Upper lobe of right lung (tissue), 1 donor: ENCODE measurements at regions not wholly inside any gene's neighbourhood (a gene's known extent, or its start where the extent isn't known, plus 50 kb on each side); places are given as distances from the start of the nearest gene placed in this dataset.

Source experiments
- ATAC-seq: fragments of 200-7000 bp; cut with Tn5 transposase; one replicate; pipeline ENCODE4 v1.9.1; 2020; ENCODE audit warnings: mild to moderate bottlenecking, moderate library complexity
- DNase-seq: peaks from one replicate; pipeline ENCODE4 v3.0.0-alpha.2; 2020
- H3K27ac ChIP-seq: fragments of 200-600 bp; one replicate; pipeline ENCODE4 v1.8.0; 2022
- H3K27me3 ChIP-seq: fragments of 200-600 bp; one replicate; pipeline ENCODE4 v1.8.0; 2022; ENCODE audit warnings: mild to moderate bottlenecking
- H3K36me3 ChIP-seq: fragments of 200-600 bp; one replicate; pipeline ENCODE4 v1.8.0; 2022
- H3K4me1 ChIP-seq: fragments of 200-600 bp; one replicate; pipeline ENCODE4 v1.8.0; 2022
- H3K4me3 ChIP-seq: fragments of 200-600 bp; one replicate; pipeline ENCODE4 v1.8.0; 2022; ENCODE audit warnings: mild to moderate bottlenecking
- H3K9me3 ChIP-seq: fragments of 200-600 bp; one replicate; pipeline ENCODE4 v1.8.0; 2022
- intact Hi-C: fragments of 100-400 bp; cut with DNase I; formaldehyde crosslinking; loops from one replicate; pipeline ENCODE4 v1.11.0; 2022
- TF ChIP-seq, protein P1 (sequence below): fragments of 200-600 bp; IDR thresholded peaks from one replicate; pipeline ENCODE4 v1.8.0; 2022; ENCODE audit warnings: antibody characterized with exemption
- donor health status: DM: no; HTN: yes; CAD: no; lungs with severe emphysema.

DNA sequence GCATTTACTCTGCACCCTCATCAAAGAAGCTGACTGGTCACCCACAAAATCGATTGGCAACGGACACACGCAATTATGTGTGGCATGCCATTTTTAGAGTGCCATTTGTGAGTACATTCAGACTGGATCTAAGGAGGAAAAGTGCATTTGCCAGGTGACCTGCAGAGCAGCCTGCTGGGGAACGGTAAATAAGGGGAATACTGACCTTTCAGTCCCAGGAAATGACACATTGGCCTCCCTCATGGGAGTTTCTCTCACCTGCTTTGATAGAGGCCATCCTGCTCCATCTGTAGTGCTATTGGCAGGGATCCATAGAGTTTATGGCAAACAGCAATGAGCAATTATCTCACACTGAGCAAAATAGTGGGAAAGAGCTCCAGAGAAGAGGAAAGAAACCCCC is 127.8 kb downstream of the DDX53 start:
- intact Hi-C loops: no loop called here
- DNase-seq: no peak
- Histone ChIP-seq H3K4me1 (no peaks in the 10 kb centered on the region), H3K27me3 (no peaks in the 10 kb centered on the region), H3K36me3 (no peaks in the 10 kb centered on the region), H3K9me3 (no peaks in the 10 kb centered on the region), H3K4me3 (no peak overlapping the region), H3K27ac (no peak overlapping the region)
- no peak for ATAC-seq
- TF ChIP-seq, protein P1, sequence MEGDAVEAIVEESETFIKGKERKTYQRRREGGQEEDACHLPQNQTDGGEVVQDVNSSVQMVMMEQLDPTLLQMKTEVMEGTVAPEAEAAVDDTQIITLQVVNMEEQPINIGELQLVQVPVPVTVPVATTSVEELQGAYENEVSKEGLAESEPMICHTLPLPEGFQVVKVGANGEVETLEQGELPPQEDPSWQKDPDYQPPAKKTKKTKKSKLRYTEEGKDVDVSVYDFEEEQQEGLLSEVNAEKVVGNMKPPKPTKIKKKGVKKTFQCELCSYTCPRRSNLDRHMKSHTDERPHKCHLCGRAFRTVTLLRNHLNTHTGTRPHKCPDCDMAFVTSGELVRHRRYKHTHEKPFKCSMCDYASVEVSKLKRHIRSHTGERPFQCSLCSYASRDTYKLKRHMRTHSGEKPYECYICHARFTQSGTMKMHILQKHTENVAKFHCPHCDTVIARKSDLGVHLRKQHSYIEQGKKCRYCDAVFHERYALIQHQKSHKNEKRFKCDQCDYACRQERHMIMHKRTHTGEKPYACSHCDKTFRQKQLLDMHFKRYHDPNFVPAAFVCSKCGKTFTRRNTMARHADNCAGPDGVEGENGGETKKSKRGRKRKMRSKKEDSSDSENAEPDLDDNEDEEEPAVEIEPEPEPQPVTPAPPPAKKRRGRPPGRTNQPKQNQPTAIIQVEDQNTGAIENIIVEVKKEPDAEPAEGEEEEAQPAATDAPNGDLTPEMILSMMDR: no peak

DNA sequence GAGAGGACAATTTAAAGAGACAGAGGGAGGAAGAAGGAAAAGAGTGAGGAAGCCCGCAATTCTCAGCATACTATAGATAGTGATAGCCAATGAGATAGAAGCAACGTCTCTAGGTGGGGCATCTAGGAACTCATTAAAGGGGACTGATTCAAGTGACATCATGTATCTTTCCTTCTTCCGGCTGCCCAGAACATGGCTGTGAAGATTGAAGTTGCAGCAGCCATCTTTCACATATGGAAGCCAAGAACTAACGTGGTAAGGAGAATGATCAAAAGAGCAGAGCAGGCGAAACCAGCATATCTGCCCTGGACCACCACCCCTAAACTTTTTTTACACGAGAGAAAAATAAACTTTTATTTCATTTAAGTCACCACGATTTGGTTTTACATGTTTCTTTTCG is 133.8 kb downstream of the DDX53 start:
- DNase-seq: no peak
- Histone ChIP-seq H3K4me3 (no peak overlapping the region), H3K27ac (no peak overlapping the region), H3K4me1 (no peaks in the 10 kb centered on the region), H3K27me3 (no peaks in the 10 kb centered on the region), H3K9me3 (no peaks in the 10 kb centered on the region), H3K36me3 (no peaks in the 10 kb centered on the region)
- TF ChIP-seq, protein P1: no peak
- intact Hi-C loops: no loop called here
- no peak for ATAC-seq

DNA sequence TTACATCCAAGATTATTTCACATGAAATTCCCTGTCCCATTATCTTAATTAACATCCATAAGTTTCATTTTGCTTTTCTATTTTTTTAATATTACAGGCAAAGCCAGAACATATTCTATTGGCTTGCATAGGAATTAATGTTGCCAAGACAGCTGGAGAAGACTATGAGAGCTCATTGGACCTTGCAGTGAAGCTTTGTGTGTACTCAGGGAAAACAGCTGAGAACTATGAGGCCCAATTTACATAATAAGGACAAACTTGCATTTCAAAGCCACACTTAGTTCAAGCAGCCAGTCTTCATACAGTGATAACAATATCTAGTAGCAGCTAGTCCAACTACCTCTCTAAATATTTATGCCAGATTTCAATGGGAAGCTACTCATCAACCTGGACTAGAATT is 134.4 kb downstream of the DDX53 start:
- no peaks in the 10 kb centered on the region for H3K9me3 ChIP-seq
- no peaks in the 10 kb centered on the region for H3K27me3 ChIP-seq
- DNase-seq: no peak
- H3K4me3 ChIP-seq: no peak overlapping the region
- TF ChIP-seq, protein P1: no peak
- intact Hi-C loops: no loop called here
- H3K27ac ChIP-seq: no peak overlapping the region
- no peaks in the 10 kb centered on the region for H3K36me3 ChIP-seq
- ATAC-seq: no peak
- H3K4me1 ChIP-seq: no peaks in the 10 kb centered on the region

DNA sequence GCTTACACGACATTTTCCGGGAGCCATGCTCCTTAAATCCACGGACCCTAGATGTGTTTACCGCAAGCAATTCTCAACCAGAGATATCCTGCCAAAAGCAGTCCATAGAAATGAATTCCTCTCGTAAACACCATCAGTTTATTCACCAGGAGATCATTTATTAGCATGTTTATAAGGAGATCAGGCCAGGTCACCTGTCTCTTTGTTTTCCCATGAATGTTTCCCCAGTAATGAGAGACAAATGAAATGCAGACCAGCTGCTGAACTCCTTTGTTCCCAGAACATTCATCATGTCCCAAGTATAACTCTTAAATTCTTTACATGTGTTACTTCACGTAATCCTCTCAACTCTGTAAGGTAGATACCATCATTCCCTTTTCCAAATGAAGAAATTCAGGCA is 137.1 kb downstream of the DDX53 start:
- ATAC-seq (no peak), DNase-seq (no peak)
- Histone ChIP-seq H3K4me1 (no peaks in the 10 kb centered on the region), H3K9me3 (no peaks in the 10 kb centered on the region), H3K27me3 (no peaks in the 10 kb centered on the region), H3K4me3 (no peak overlapping the region), H3K36me3 (no peaks in the 10 kb centered on the region), H3K27ac (no peak overlapping the region)
- intact Hi-C loops: no loop called here
- TF ChIP-seq, protein P1: no peak

DNA sequence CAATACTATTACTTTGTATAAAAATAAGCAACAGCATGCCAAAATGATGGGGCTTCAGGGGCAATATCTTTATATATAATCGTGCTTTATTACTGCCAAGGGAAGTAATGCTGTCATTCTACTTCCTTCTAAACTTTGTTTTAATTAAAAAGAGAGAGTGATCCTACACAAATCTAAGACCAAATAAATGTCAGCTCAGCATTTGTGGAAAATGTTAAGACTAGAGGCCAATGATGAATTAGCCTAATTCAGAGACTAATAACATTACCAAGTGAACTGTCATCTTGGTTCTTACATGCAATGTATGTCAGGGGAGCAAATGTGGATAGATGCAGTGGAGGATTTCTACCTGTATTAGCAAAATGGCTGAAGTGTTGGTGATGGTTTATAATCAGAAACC is 166.4 kb upstream of the PTCHD1 start:
- Histone ChIP-seq H3K9me3 (no peaks in the 10 kb centered on the region), H3K27me3 (no peaks in the 10 kb centered on the region), H3K4me1 (no peaks in the 10 kb centered on the region), H3K36me3 (no peaks in the 10 kb centered on the region), H3K4me3 (no peak overlapping the region), H3K27ac (no peak overlapping the region)
- DNase-seq: no peak
- intact Hi-C loops: no loop called here
- no peak for ATAC-seq
- TF ChIP-seq, protein P1: no peak

DNA sequence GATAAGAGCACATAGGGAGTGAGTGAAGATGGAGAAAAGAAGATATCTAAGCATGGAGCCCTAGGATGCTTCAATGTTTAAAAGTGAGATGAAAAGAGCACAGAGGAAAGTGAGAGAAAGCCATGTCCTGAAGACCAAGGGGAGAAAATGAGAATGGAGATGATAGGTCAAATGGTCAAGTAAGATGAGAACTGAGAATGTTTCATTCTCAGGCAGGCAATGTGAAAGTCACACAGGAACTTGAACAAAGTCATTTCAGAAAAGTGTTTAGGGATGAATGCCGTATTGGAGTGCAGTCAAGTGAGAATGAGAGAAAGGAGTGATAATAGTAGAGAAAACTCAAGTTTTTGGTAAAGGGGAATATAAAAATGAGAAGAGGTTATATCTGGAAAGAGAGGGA is 148.7 kb upstream of the PTCHD1 start:
- no peaks in the 10 kb centered on the region for H3K4me1 ChIP-seq
- intact Hi-C loops: no loop called here
- H3K36me3 ChIP-seq: no peaks in the 10 kb centered on the region
- DNase-seq: no peak
- no peaks in the 10 kb centered on the region for H3K27me3 ChIP-seq
- H3K4me3 ChIP-seq: no peak overlapping the region
- TF ChIP-seq, protein P1: no peak
- no peaks in the 10 kb centered on the region for H3K9me3 ChIP-seq
- no peak overlapping the region for H3K27ac ChIP-seq
- no peak for ATAC-seq
